Immature natural killer cell (primary cell): ENCODE measurements at regions not wholly inside any gene's neighbourhood (a gene's known extent, or its start where the extent isn't known, plus 50 kb on each side); places are given as distances from the start of the nearest gene placed in this dataset.

ENCODE experiments used
- DNase-seq, 3 donors: peaks; one replicate each; pipeline ENCODE4 v3.0.0; 2022; ENCODE audit warnings: mixed read lengths in 1 of 3
- H3K27ac Mint-ChIP-seq, 6 donors: one replicate each; pipeline ENCODE4 v1.8.0; 2020; ENCODE audit warnings: mixed read lengths in 6 of 6, mild to moderate bottlenecking in 5 of 6, inconsistent platforms in 4 of 6, moderate library complexity in 3 of 6
- H3K27me3 Mint-ChIP-seq, 3 donors: one replicate each; pipeline ENCODE4 v1.8.0; 2020 to 2021; ENCODE audit warnings: low read depth in 3 of 3, mild to moderate bottlenecking in 3 of 3, mixed read lengths in 3 of 3, moderate library complexity in 3 of 3, inconsistent platforms in 1 of 3
- H3K36me3 Mint-ChIP-seq, 3 donors: one replicate each; pipeline ENCODE4 v1.8.0; 2020; ENCODE audit warnings: mixed read lengths in 3 of 3, inconsistent platforms in 2 of 3, mild to moderate bottlenecking in 2 of 3
- H3K4me1 Mint-ChIP-seq, 2 donors: one replicate each; pipeline ENCODE4 v1.8.0; 2020; ENCODE audit warnings: inconsistent platforms in 2 of 2, mild to moderate bottlenecking in 2 of 2, mixed read lengths in 2 of 2, moderate library complexity in 1 of 2
- H3K4me3 Mint-ChIP-seq, 5 donors: one replicate each; pipeline ENCODE4 v1.8.0; 2020; ENCODE audit warnings: mild to moderate bottlenecking in 5 of 5, mixed read lengths in 5 of 5, inconsistent platforms in 3 of 5, moderate library complexity in 3 of 5
- H3K9me3 Mint-ChIP-seq, 6 donors: one replicate each; pipeline ENCODE4 v1.8.0; 2020; ENCODE audit warnings: mild to moderate bottlenecking in 6 of 6, mixed read lengths in 6 of 6, inconsistent platforms in 4 of 6, moderate library complexity in 3 of 6

DNA sequence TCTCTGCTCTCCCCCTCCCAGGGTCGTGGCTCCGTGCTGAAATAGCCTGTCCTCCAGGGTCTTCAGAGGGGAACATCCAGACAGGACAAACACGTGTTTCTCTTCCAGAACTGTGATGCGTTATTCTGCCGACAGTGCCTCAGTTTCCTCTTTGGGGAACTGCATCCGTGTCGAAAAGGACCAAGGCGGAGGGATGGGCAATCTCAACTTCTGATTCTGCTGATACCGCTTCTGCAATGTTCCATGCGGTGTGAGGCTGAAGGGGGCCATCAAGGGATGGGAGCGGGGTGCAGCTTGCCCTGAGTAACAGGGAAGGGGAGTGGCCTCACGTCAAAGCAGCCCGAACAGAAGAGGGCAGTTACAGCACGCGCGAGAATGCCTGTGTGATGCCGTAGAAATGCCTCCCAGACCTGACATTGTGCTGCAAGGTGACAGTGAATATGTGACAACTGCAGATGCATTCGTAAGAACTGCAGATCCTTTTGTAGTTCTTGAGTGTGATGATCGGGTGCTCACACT lies 275.7 kb downstream of the SHQ1 start:
- Mint-ChIP-seq H3K27ac (no peak overlapping the region), H3K4me3 (no peak overlapping the region), H3K27me3 (peaks cover 0 to 2% (median 0%) of the 10 kb centered on the region in 3 donors), H3K4me1 (no peaks in the 10 kb centered on the region), H3K9me3 (no peaks in the 10 kb centered on the region), H3K36me3 (no peaks in the 10 kb centered on the region)
- DNase-seq, result no peak

DNA sequence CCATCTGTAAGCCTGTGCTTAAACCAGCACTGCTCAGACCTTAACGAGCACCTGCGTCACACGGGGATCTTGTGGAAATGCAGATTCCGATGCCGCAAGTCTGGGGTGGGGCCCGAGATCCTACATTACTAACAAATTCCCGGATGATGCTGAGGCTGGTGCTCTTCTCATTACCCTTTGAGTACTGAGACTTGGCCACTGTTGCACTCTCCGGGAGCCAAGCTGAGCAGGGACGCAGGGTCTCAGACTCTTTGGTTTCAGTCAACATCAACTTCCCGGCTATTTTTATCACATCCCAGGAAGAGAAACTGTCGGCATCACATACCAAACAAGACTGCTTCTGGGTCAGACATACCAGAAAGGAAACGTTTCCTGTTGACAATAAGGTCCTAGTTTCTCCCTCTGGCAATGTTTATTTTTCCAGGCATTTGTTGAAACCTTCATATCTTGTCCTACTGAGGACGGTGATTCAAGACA lies 276.6 kb downstream of the SHQ1 start:
- peaks cover 0 to 2% (median 0%) of the 10 kb centered on the region in 3 donors for H3K27me3 Mint-ChIP-seq
- H3K9me3 Mint-ChIP-seq, result no peaks in the 10 kb centered on the region
- no peak for DNase-seq
- no peak overlapping the region for H3K4me3 Mint-ChIP-seq
- H3K36me3 Mint-ChIP-seq, result no peaks in the 10 kb centered on the region
- H3K4me1 Mint-ChIP-seq, result no peaks in the 10 kb centered on the region
- H3K27ac Mint-ChIP-seq, result no peak overlapping the region

DNA sequence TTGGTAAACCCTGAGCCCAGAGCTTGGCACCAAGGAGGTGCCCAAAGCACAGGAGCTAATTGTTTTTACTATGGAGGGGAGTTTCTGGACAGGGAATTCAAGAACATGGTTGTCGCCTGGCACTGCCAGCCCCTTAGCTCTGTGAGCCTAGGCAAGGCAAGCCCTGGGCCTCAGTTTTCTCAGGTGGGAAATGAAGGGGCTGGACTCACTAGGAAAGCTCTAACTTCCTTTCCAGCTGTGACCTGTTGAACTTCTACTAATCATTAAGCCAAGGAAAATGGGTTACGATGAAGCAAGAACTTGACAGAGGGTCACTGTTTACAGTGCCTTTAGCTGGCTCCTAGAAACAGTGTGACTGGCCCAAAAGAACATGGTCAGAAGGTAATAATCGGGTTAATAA lies 277.2 kb downstream of the SHQ1 start:
- no peak overlapping the region for H3K27ac Mint-ChIP-seq
- no peaks in the 10 kb centered on the region for H3K36me3 Mint-ChIP-seq
- no peak for DNase-seq
- H3K9me3 Mint-ChIP-seq, result no peaks in the 10 kb centered on the region
- no peak overlapping the region for H3K4me3 Mint-ChIP-seq
- H3K27me3 Mint-ChIP-seq, result peaks cover 0 to 2% (median 0%) of the 10 kb centered on the region in 3 donors
- H3K4me1 Mint-ChIP-seq, result no peaks in the 10 kb centered on the region

- no peaks in the 10 kb centered on the region for H3K36me3 Mint-ChIP-seq
- peaks cover 0 to 2% (median 2%) of the 10 kb centered on the region in 3 donors for H3K27me3 Mint-ChIP-seq
- H3K9me3 Mint-ChIP-seq, result no peaks in the 10 kb centered on the region
- H3K27ac Mint-ChIP-seq, result no peak overlapping the region
- H3K4me1 Mint-ChIP-seq, result no peaks in the 10 kb centered on the region
- DNase-seq, result no peak
- no peak overlapping the region for H3K4me3 Mint-ChIP-seq
Measured at GRCh38 chr3:72569754-72570440, 278.3 kb downstream of the SHQ1 start.

- Mint-ChIP-seq H3K27ac (no peak overlapping the region), H3K27me3 (peaks cover 0 to 2% (median 2%) of the 10 kb centered on the region in 3 donors), H3K4me1 (no peaks in the 10 kb centered on the region), H3K9me3 (no peaks in the 10 kb centered on the region), H3K4me3 (no peak overlapping the region), H3K36me3 (no peaks in the 10 kb centered on the region)
- no peak for DNase-seq
Measured at GRCh38 chr3:72568083-72568482, 280.2 kb downstream of the SHQ1 start.

DNA sequence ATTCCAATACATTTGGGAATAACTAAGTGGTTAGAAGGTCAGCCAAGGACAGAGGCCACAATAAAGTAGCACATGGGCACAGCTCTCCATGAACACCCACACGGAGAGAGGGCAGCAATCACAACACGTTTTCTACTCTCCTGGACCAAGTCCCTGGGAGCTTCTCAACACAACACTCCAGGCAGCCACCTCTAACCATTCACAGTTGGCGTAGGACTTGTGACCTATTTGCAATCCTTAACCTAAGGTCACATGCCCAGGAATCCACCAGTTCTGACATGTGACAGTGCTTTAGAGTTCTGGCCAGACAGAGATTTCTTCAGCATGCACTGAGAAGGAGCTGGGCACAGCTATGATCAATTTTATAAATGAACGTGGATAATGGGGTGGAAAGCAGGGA lies 280.8 kb downstream of the SHQ1 start:
- no peaks in the 10 kb centered on the region for H3K36me3 Mint-ChIP-seq
- no peaks in the 10 kb centered on the region for H3K4me1 Mint-ChIP-seq
- no peak overlapping the region for H3K4me3 Mint-ChIP-seq
- DNase-seq, result no peak
- H3K27ac Mint-ChIP-seq, result no peak overlapping the region
- peaks cover 0 to 2% (median 2%) of the 10 kb centered on the region in 3 donors for H3K27me3 Mint-ChIP-seq
- no peaks in the 10 kb centered on the region for H3K9me3 Mint-ChIP-seq

DNA sequence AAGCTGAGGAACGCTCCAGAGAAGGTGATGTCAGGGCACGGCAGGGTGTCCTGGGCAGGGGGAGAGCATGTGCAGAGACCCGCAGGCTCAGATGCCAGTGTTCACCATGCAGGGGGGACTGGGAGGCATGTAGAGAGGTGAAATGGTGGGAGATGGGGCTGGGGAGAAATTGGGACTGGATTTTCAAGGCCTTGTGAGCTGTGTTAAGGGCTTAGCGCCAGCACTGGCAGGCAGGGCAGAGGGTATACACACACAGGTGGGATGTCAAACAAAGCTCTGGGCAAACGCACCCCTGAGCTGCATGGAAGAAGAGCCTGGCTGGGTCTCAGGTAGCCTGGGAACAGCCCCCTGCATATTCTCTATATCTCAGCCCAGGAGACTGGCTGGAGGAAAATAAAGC lies 282.7 kb downstream of the SHQ1 start:
- H3K27ac Mint-ChIP-seq, result no peak overlapping the region

DNA sequence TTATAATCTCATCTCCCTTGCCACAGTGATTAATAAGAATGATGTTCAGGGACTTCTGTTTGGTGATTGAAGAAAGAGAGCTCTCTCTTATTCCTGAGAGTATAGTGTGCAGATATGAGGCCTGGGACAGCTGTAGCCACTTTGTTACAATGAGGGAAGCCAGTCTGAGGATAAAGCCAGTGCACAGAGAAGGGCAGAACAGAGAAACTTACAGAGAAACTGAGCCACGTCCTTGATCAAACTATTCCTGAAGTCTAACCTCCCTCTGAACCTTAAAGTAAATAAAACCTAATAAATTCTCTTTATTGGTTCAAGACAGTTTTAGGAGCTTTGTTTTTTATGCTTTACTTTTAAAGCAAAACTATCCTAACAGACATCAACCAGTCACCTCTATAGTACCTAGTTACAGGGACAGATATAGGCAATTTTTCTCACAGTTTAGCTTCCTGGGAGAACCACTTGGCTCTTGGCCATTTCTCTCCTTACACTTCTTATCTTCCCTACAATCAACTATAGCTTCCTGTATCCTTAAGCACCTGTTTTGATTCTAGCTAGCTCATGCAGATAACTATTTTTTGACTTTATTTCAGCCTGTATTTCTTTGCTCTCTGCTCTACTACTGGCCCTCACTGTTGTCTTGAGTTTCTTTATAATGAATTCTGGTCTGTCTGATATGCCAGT lies 284.4 kb downstream of the SHQ1 start:
- DNase-seq, result no peak
- Mint-ChIP-seq H3K27ac (no peak overlapping the region), H3K9me3 (no peaks in the 10 kb centered on the region), H3K36me3 (no peaks in the 10 kb centered on the region), H3K4me3 (no peak overlapping the region), H3K4me1 (no peaks in the 10 kb centered on the region), H3K27me3 (peaks cover 0 to 2% (median 0%) of the 10 kb centered on the region in 3 donors)

More for the DNA sequence above, 282.7 kb downstream of the SHQ1 start:
- peaks cover 0 to 2% (median 0%) of the 10 kb centered on the region in 3 donors for H3K27me3 Mint-ChIP-seq
- no peaks in the 10 kb centered on the region for H3K9me3 Mint-ChIP-seq
- no peak for DNase-seq
- no peaks in the 10 kb centered on the region for H3K4me1 Mint-ChIP-seq
- no peaks in the 10 kb centered on the region for H3K36me3 Mint-ChIP-seq
- no peak overlapping the region for H3K4me3 Mint-ChIP-seq

DNA sequence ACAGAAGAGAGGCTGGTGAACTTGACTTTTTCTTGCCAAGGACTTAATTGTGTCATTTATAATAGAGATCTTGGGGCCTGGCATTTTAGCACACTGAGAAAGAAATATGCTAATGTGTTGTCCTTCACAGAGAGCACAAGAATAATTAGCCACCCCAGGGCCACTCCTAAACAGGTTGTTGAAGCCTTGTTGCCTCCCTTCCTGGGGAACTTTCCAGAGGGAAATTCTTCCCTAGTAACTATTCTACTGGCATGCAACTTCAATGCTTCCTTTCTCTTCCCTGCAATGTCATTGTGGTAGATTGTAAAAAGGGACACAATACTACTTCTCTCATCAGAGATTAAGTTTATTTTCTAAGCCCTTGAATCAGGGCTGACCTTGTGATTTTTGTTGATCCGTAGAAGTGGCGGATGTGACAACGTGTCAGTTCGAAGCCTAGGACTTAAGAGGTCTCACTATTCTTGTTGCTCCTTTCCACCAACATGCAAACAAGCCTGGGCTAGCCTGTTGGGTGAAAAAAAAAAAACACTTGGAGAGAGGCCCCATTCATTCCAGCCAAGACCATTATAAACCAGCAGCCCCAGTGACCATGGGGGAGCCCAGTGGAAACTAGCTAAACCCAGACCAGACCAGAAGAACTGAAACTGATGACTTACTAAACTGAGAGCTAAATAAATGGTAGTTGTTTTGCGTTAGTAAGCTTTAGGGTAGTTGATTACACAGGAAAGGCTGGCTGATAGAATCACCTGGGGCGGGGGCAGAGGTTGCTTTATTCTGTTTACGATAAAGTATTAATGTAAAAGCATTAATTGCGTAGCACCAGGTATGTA lies 287.2 kb downstream of the SHQ1 start:
- Mint-ChIP-seq H3K4me1 (no peaks in the 10 kb centered on the region), H3K27ac (no peak overlapping the region), H3K36me3 (no peaks in the 10 kb centered on the region), H3K4me3 (no peak overlapping the region), H3K27me3 (peaks cover 0 to 6% (median 2%) of the 10 kb centered on the region in 3 donors), H3K9me3 (peaks cover 0 to 1% (median 0%) of the 10 kb centered on the region in 6 donors)
- no peak for DNase-seq

DNA sequence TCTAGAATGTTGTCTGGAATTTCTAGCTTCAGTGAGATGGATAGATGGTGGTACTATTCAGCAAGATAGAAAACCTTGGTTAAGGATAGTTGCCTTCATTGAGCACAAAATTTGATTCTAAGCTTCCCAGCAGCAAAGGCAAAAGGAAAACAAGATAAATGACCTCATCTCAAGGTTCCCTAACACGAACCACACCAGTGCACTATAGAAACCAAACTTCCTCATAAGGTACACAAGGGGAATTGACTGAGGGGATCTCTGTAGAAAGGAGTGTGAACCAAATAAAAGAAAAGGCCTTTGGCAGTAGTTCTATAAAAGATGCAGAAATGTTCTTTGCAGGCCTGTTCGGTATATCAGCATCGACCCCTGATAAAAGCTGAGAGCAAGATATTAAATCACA lies 288.9 kb downstream of the SHQ1 start:
- no peak overlapping the region for H3K27ac Mint-ChIP-seq
- DNase-seq, result no peak
- H3K27me3 Mint-ChIP-seq, result peaks cover 0 to 5% (median 4%) of the 10 kb centered on the region in 3 donors
- no peaks in the 10 kb centered on the region for H3K4me1 Mint-ChIP-seq
- H3K4me3 Mint-ChIP-seq, result no peak overlapping the region
- H3K9me3 Mint-ChIP-seq, result peaks cover 0 to 1% (median 0%) of the 10 kb centered on the region in 6 donors
- no peaks in the 10 kb centered on the region for H3K36me3 Mint-ChIP-seq

GRCh38 chr3:72558001-72558400 lies 290.2 kb downstream of the SHQ1 start:
- Mint-ChIP-seq H3K9me3 (peaks cover 0 to 1% (median 0%) of the 10 kb centered on the region in 6 donors), H3K36me3 (no peaks in the 10 kb centered on the region), H3K4me1 (no peaks in the 10 kb centered on the region), H3K27ac (no peak overlapping the region), H3K4me3 (no peak overlapping the region), H3K27me3 (peaks cover 0 to 5% (median 4%) of the 10 kb centered on the region in 3 donors)
- DNase-seq, result no peak

- no peaks in the 10 kb centered on the region for H3K4me1 Mint-ChIP-seq
- H3K27me3 Mint-ChIP-seq, result peaks cover 0 to 6% (median 5%) of the 10 kb centered on the region in 3 donors
- H3K36me3 Mint-ChIP-seq, result no peaks in the 10 kb centered on the region
- no peak for DNase-seq
- H3K4me3 Mint-ChIP-seq, result no peak overlapping the region
- peaks cover 0 to 1% (median 0%) of the 10 kb centered on the region in 6 donors for H3K9me3 Mint-ChIP-seq
- H3K27ac Mint-ChIP-seq, result no peak overlapping the region
Measured at GRCh38 chr3:72555714-72556113, 292.5 kb downstream of the SHQ1 start.

- H3K27me3 Mint-ChIP-seq, result peaks cover 0 to 7% (median 7%) of the 10 kb centered on the region in 3 donors
Measured at GRCh38 chr3:72554689-72555088, 293.6 kb downstream of the SHQ1 start.

More at GRCh38 chr3:72554689-72555088, 293.6 kb downstream of the SHQ1 start:
- DNase-seq, result no peak
- H3K36me3 Mint-ChIP-seq, result no peaks in the 10 kb centered on the region
- H3K4me1 Mint-ChIP-seq, result peaks cover 6 to 8% of the 10 kb centered on the region in 2 donors
- H3K27ac Mint-ChIP-seq, result no peak overlapping the region
- H3K4me3 Mint-ChIP-seq, result no peak overlapping the region
- H3K9me3 Mint-ChIP-seq, result peaks cover 0 to 1% (median 0%) of the 10 kb centered on the region in 6 donors
